ENCODE measurements at regions not wholly inside any gene's neighbourhood (a gene's known extent, or its start where the extent isn't known, plus 50 kb on each side); places are given as distances from the start of the nearest gene placed in this dataset.

GRCh38 chr15:47246317-47246716, 471.0 kb upstream of the SEMA6D start:
- no peaks in the 10 kb centered on the region for H3K9me3 ChIP-seq (ENCODE audit: insufficient read depth in 2 of 2, low read depth in 1 of 2, low read length in 1 of 2)
- no peaks in the 10 kb centered on the region for H3K27me3 ChIP-seq (replicated peaks in 1 of 4; ENCODE audit: control insufficient read depth in 3 of 4, extremely low read depth in 1 of 4, insufficient read depth in 3 of 4, low read length in 3 of 4)
- CTCF ChIA-PET (ENCODE audit: partially characterized antibody): interaction anchor here (1.2 kb wide), 1 partner anchor 31 kb away, joined by 3 read pairs; no protein-coding TSS in a partner anchor
- no peak overlapping the region for H2BK5ac ChIP-seq (ENCODE audit: low read depth, low read length)
- no peak overlapping the region for H3K14ac ChIP-seq (ENCODE audit: insufficient read length)
- no peaks in the 10 kb centered on the region for H3K36me3 ChIP-seq (ENCODE audit: control insufficient read depth in 2 of 4, insufficient read depth in 4 of 4, low read length in 3 of 4)
- H3K23me2 ChIP-seq (ENCODE audit: low read depth, low read length): no peaks in the 10 kb centered on the region; the same call in 1 of the 2 replicates
- no peaks in the 10 kb centered on the region for H3K79me2 ChIP-seq (ENCODE audit: control insufficient read depth in 1 of 2, insufficient read depth in 2 of 2, low read length in 2 of 2)
- H3K27ac ChIP-seq (ENCODE audit: low read depth, low read length): no peak overlapping the region
- H3K4me1 ChIP-seq (replicated peaks in 1 of 4; ENCODE audit: control insufficient read depth in 3 of 4, insufficient read depth in 4 of 4, low read length in 3 of 4): 0 out of 7 replicates have a peak, but pooled peaks cover 0 to 5% (median 0%) of the 10 kb centered on the region in 4 experiments
- no peaks in the 10 kb centered on the region for H4K20me1 ChIP-seq (replicated peaks in 1 of 2; ENCODE audit: control insufficient read depth in 1 of 2, insufficient read depth in 2 of 2, low read length in 2 of 2)
- no peak overlapping the region for H2AK5ac ChIP-seq (ENCODE audit: low read depth, low read length)
- H3K4me2 ChIP-seq (ENCODE audit: insufficient read depth in 1 of 2, low read depth in 2 of 2, low read length in 2 of 2): no peak overlapping the region
- no peaks in the 10 kb centered on the region for H3K79me1 ChIP-seq (ENCODE audit: low read depth, low read length)
- no peak overlapping the region for H3K18ac ChIP-seq (ENCODE audit: extremely low read depth, low read length)
- H3K4me3 ChIP-seq (ENCODE audit: extremely low read depth in 1 of 4, insufficient read depth in 2 of 4, low read depth in 3 of 4, low read length in 4 of 4): no peak overlapping the region
- no peak overlapping the region for H4K91ac ChIP-seq (replicated peaks; ENCODE audit: insufficient read length, low read length)
- DNase-seq (ENCODE audit: low read depth in 1 of 2, low spot score in 2 of 2) (no peak), FAIRE-seq (no peak)
- no peak overlapping the region for H4K5ac ChIP-seq (ENCODE audit: insufficient read length, low read depth, low read length)
- POLR2A ChIA-PET (ENCODE audit: partially characterized antibody): no interaction called here
- H2BK120ac ChIP-seq (replicated peaks; ENCODE audit: low read depth, low read length): no peak overlapping the region
- no peak overlapping the region for H2BK15ac ChIP-seq (ENCODE audit: low read length)
- no peak overlapping the region for H2BK20ac ChIP-seq (ENCODE audit: low read length)
- H2BK12ac ChIP-seq (ENCODE audit: low read depth, low read length): no peak overlapping the region
- H3K4ac ChIP-seq (replicated peaks; ENCODE audit: insufficient read length, low read depth, low read length): no peak overlapping the region
- no peak overlapping the region for H3K56ac ChIP-seq (replicated peaks; ENCODE audit: insufficient read length, low read depth, low read length)
- no peak overlapping the region for H3K9ac ChIP-seq (replicated peaks in 1 of 4; ENCODE audit: extremely low read depth in 1 of 4, low read depth in 3 of 4, low read length in 3 of 4)
- H4K8ac ChIP-seq (ENCODE audit: extremely low read depth, insufficient read depth, low read length): no peak overlapping the region
- WGBS, 2 experiments (ENCODE audit: extremely low coverage in 1 of 2, insufficient coverage in 1 of 2, insufficient read length in 1 of 2, insufficient replicate concordance in 2 of 2, low coverage in 1 of 2, low lambda C conversion rate in 2 of 2, missing lambda C conversion rate in 1 of 2): 96% methylated on average over 5 of the region's 5 CpGs; no CpG with 5 or more reads in 1 of the 2 experiments
- no peak overlapping the region for H2AFZ ChIP-seq (ENCODE audit: low read length)
- TF ChIP-seq RBBP5 (IDR thresholded peaks at IDR 0.05; ENCODE audit: borderline replicate concordance, low read depth, low read length) (no peak), RXRA (IDR thresholded peaks at IDR 0.05; ENCODE audit: insufficient read depth, low read depth, low read length) (no peak), SIN3A (conservative IDR thresholded peaks at IDR 0.05 in 1 of 2, IDR thresholded peaks at IDR 0.05 in 1 of 2; ENCODE audit: low read depth in 1 of 2, low read length in 2 of 2) (no peak), USF2 (IDR thresholded peaks at IDR 0.05; ENCODE audit: low read length) (no peak), GTF2F1 (IDR thresholded peaks at IDR 0.05; ENCODE audit: borderline replicate concordance, low read depth, low read length) (no peak), TCF12 (IDR thresholded peaks at IDR 0.05; ENCODE audit: low read depth, low read length) (no peak), FOSL1 (IDR thresholded peaks at IDR 0.05; ENCODE audit: insufficient read depth, low read depth, low read length) (no peak), YY1 (IDR thresholded peaks at IDR 0.05; ENCODE audit: low read depth, low read length) (no peak)
- no peak overlapping the region for H3K23ac ChIP-seq (ENCODE audit: insufficient read length)

Data from H1 (cell line).